ENCODE measurements at regions not wholly inside any gene's neighbourhood (a gene's known extent, or its start where the extent isn't known, plus 50 kb on each side); places are given as distances from the start of the nearest gene placed in this dataset.

DNA sequence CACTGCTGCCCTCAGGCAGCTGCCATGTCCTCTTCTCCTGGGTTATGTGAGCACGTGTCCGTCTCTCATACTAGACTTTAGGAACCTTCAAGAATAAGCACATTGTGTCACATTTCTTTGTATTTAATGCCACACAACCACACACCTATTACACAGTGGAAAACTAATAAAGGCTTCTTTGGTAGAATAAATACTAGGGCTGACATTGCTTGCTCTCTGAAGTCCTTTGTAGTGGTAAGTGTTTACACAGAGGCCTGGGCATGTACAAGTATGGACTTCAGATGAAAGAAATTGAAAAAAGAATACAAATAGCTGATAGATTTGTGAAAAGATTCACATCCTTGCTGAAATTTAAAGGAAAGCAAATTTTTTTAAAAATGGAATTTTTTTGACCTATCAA is 188.1 kb upstream of the CCL2 start:
- Histone ChIP-seq H3K9me3 (ENCODE audit: low read depth, low read length, poor library complexity, severe bottlenecking) (no peaks in the 10 kb centered on the region), H3K27me3 (replicated peaks; ENCODE audit: insufficient read depth, low read depth, low read length, poor library complexity) (no peaks in the 10 kb centered on the region), H3K4me3 (ENCODE audit: low read depth, low read length, poor library complexity, severe bottlenecking) (no peak overlapping the region), H3K36me3 (ENCODE audit: insufficient read depth, low read length, poor library complexity, severe bottlenecking) (no peaks in the 10 kb centered on the region), H3K27ac (ENCODE audit: low read depth, low read length, poor library complexity, severe bottlenecking) (no peak overlapping the region), H3K4me1 (ENCODE audit: insufficient read depth, low read length, poor library complexity, severe bottlenecking) (no peaks in the 10 kb centered on the region)
- ChIA-PET CTCF (no interaction called here), POLR2A (ENCODE audit: low non-redundant PET) (no interaction called here)
- TF ChIP-seq, protein P1, sequence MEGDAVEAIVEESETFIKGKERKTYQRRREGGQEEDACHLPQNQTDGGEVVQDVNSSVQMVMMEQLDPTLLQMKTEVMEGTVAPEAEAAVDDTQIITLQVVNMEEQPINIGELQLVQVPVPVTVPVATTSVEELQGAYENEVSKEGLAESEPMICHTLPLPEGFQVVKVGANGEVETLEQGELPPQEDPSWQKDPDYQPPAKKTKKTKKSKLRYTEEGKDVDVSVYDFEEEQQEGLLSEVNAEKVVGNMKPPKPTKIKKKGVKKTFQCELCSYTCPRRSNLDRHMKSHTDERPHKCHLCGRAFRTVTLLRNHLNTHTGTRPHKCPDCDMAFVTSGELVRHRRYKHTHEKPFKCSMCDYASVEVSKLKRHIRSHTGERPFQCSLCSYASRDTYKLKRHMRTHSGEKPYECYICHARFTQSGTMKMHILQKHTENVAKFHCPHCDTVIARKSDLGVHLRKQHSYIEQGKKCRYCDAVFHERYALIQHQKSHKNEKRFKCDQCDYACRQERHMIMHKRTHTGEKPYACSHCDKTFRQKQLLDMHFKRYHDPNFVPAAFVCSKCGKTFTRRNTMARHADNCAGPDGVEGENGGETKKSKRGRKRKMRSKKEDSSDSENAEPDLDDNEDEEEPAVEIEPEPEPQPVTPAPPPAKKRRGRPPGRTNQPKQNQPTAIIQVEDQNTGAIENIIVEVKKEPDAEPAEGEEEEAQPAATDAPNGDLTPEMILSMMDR (conservative IDR thresholded peaks at IDR 0.05; ENCODE audit: low read depth, low read length) = no peak
- TF ChIP-seq EZH2 (IDR thresholded peaks at IDR 0.05; ENCODE audit: borderline replicate concordance, low read depth, low read length, poor library complexity, severe bottlenecking) = no peak
- intact Hi-C loops (cut with micrococcal nuclease; ENCODE audit: unreplicated experiment) = no loop called here
- DNase-seq (ENCODE audit: low spot score) = no peak
- BruUV-seq (replicated peaks) = no TSS peak

DNA sequence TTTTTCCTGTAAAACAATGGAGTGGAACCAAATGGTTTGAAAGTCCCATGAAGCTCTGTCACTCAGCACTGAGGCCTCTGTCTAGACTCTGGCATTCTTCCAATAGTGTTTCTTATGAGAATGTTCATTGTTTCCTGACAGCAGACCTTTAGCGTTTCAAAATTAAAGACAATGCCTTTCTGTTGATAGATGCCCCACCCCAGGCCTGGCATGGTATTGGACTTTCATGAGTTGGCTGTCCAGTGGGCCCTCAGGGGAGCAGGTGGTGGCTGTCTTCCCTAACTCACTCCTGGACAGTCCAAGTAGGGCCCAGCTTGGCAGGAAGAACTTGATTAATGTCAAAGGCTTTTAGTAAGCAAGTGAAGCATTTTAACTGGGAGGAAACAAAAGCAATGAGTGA is 186.5 kb upstream of the CCL2 start:
- intact Hi-C loops (cut with micrococcal nuclease; ENCODE audit: unreplicated experiment) = no loop called here
- POLR2A ChIA-PET (ENCODE audit: low non-redundant PET) = no interaction called here
- H3K9me3 ChIP-seq (ENCODE audit: low read depth, low read length, poor library complexity, severe bottlenecking) = no peaks in the 10 kb centered on the region

DNA sequence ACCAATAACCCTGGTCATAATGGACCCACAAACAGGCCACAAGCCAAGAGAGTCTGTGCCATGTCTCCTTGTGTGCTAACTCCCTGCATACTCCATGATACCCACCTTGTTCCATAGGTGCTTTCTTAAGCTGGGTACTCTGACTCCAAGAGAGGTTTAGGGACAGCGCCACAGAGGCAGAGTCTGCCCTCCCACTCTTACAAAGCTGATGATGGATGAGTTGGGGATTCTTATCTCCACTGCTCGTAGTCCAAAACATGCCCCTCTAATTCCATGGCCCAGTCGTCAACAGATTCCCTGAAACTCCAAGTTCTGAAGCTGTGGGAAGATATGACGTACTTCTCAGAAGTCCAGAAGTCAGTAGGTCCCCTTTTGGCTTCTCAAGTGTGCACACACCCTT is 184.4 kb upstream of the CCL2 start:
- DNase-seq (ENCODE audit: low spot score) = no peak
- CTCF ChIA-PET = no interaction called here
- POLR2A ChIA-PET (ENCODE audit: low non-redundant PET) = no interaction called here

More for the DNA sequence above, 186.5 kb upstream of the CCL2 start:
- Histone ChIP-seq H3K4me3 (ENCODE audit: low read depth, low read length, poor library complexity, severe bottlenecking) (no peak overlapping the region), H3K27ac (ENCODE audit: low read depth, low read length, poor library complexity, severe bottlenecking) (no peak overlapping the region), H3K36me3 (ENCODE audit: insufficient read depth, low read length, poor library complexity, severe bottlenecking) (no peaks in the 10 kb centered on the region), H3K27me3 (replicated peaks; ENCODE audit: insufficient read depth, low read depth, low read length, poor library complexity) (no peaks in the 10 kb centered on the region), H3K4me1 (ENCODE audit: insufficient read depth, low read length, poor library complexity, severe bottlenecking) (no peaks in the 10 kb centered on the region)
- TF ChIP-seq, protein P1 (conservative IDR thresholded peaks at IDR 0.05; ENCODE audit: low read depth, low read length) = no peak
- TF ChIP-seq EZH2 (IDR thresholded peaks at IDR 0.05; ENCODE audit: borderline replicate concordance, low read depth, low read length, poor library complexity, severe bottlenecking) = no peak
- CTCF ChIA-PET = no interaction called here
- DNase-seq (ENCODE audit: low spot score) = no peak
- no TSS peak for BruUV-seq (replicated peaks)

More for the DNA sequence above, 184.4 kb upstream of the CCL2 start:
- Histone ChIP-seq H3K36me3 (ENCODE audit: insufficient read depth, low read length, poor library complexity, severe bottlenecking) (no peaks in the 10 kb centered on the region), H3K4me3 (ENCODE audit: low read depth, low read length, poor library complexity, severe bottlenecking) (no peak overlapping the region), H3K4me1 (ENCODE audit: insufficient read depth, low read length, poor library complexity, severe bottlenecking) (no peaks in the 10 kb centered on the region), H3K27ac (ENCODE audit: low read depth, low read length, poor library complexity, severe bottlenecking) (no peak overlapping the region), H3K9me3 (ENCODE audit: low read depth, low read length, poor library complexity, severe bottlenecking) (no peaks in the 10 kb centered on the region), H3K27me3 (replicated peaks; ENCODE audit: insufficient read depth, low read depth, low read length, poor library complexity) (no peaks in the 10 kb centered on the region)
- BruUV-seq (replicated peaks) = no TSS peak
- TF ChIP-seq, protein P1 (conservative IDR thresholded peaks at IDR 0.05; ENCODE audit: low read depth, low read length) = no peak
- no peak for TF ChIP-seq EZH2 (IDR thresholded peaks at IDR 0.05; ENCODE audit: borderline replicate concordance, low read depth, low read length, poor library complexity, severe bottlenecking)
- intact Hi-C loops (cut with micrococcal nuclease; ENCODE audit: unreplicated experiment) = no loop called here
